ENCODE measurements at regions not wholly inside any gene's neighbourhood (a gene's known extent, or its start where the extent isn't known, plus 50 kb on each side); places are given as distances from the start of the nearest gene placed in this dataset.

DNA sequence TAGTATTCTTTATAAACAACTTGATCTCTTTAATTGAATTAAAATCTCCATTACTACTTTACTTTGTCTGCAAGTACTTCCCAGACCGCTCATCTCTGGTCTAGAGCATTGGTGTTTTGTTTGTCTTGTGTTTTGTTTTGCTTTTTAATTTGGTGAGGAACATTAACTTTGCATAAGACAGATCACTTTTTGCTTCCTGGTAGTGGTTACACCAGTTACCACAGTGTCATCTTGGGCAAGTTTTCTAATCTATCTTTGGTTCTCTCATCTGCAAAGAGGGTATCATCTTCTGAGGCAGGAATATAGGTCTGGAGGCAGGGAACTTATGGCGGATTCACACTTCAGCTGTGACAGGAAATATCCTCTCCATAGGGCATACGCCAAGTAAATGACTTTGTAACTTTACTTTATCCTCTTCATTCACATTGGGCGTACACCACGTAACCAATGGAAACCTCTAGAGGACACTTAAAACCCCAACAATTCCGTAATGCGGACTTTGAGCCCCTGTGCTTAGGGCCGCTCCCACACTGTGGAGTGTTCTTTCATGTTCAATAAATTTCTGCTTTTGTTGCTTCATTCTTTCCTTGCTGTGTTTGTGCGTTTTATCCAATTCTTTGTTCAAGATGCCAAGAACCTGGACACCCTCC lies 83.2 kb upstream of the JAZF1 start:
- H3K23ac ChIP-seq (ENCODE audit: insufficient read length), result no peak overlapping the region
- no peak overlapping the region for H3K4me2 ChIP-seq (ENCODE audit: insufficient read depth in 1 of 2, low read depth in 2 of 2, low read length in 2 of 2)
- no peaks in the 10 kb centered on the region for H3K79me1 ChIP-seq (ENCODE audit: low read depth, low read length)
- H3K9me3 ChIP-seq (ENCODE audit: insufficient read depth in 2 of 2, low read depth in 1 of 2, low read length in 1 of 2), result no peaks in the 10 kb centered on the region
- H4K5ac ChIP-seq (ENCODE audit: insufficient read length, low read depth, low read length), result no peak overlapping the region
- 0 out of 2 replicates have a peak overlapping the region, but pooled peaks have one; percentile 9 for H2AFZ ChIP-seq (ENCODE audit: low read length)
- no peak overlapping the region for H2AK5ac ChIP-seq (ENCODE audit: low read depth, low read length)
- FAIRE-seq (no peak), DNase-seq (ENCODE audit: low read depth in 1 of 2, low spot score in 2 of 2) (no peak)
- no peak overlapping the region for H3K27ac ChIP-seq (ENCODE audit: low read depth, low read length)
- no peak overlapping the region for H2BK15ac ChIP-seq (ENCODE audit: low read length)
- 90% methylated on average over 9 of the region's 9 CpGs; no CpG with 5 or more reads in 1 of the 2 experiments for WGBS, 2 experiments (ENCODE audit: extremely low coverage in 1 of 2, insufficient coverage in 1 of 2, insufficient read length in 1 of 2, insufficient replicate concordance in 2 of 2, low coverage in 1 of 2, low lambda C conversion rate in 2 of 2, missing lambda C conversion rate in 1 of 2)
- H3K18ac ChIP-seq (ENCODE audit: extremely low read depth, low read length), result peak overlapping the region; percentile 19; the same call in 1 of the 2 replicates
- H3K56ac ChIP-seq (replicated peaks; ENCODE audit: insufficient read length, low read depth, low read length), result no peak overlapping the region
- no peak overlapping the region for H3K9ac ChIP-seq (replicated peaks in 1 of 4; ENCODE audit: extremely low read depth in 1 of 4, low read depth in 3 of 4, low read length in 3 of 4)
- H4K91ac ChIP-seq (replicated peaks; ENCODE audit: insufficient read length, low read length), result no peak overlapping the region
- peak overlapping the region; percentile 52; the same call in 1 of the 2 replicates for H2BK20ac ChIP-seq (ENCODE audit: low read length)
- no peak overlapping the region for H3K14ac ChIP-seq (ENCODE audit: insufficient read length)
- H3K4ac ChIP-seq (replicated peaks; ENCODE audit: insufficient read length, low read depth, low read length), result no peak overlapping the region
- no peaks in the 10 kb centered on the region for H3K4me1 ChIP-seq (replicated peaks in 1 of 4; ENCODE audit: control insufficient read depth in 3 of 4, insufficient read depth in 4 of 4, low read length in 3 of 4)
- no peaks in the 10 kb centered on the region for H4K20me1 ChIP-seq (replicated peaks in 1 of 2; ENCODE audit: control insufficient read depth in 1 of 2, insufficient read depth in 2 of 2, low read length in 2 of 2)
- no peak overlapping the region for H4K8ac ChIP-seq (ENCODE audit: extremely low read depth, insufficient read depth, low read length)
- H3K36me3 ChIP-seq (ENCODE audit: control insufficient read depth in 2 of 4, insufficient read depth in 4 of 4, low read length in 3 of 4), result no peaks in the 10 kb centered on the region
- H2BK12ac ChIP-seq (ENCODE audit: low read depth, low read length), result no peak overlapping the region; the same call in 1 of the 2 replicates
- H3K23me2 ChIP-seq (ENCODE audit: low read depth, low read length), result no peaks in the 10 kb centered on the region
- CTCF ChIA-PET (ENCODE audit: partially characterized antibody), result interaction anchor here (1.2 kb wide), 1 partner anchor 36 kb away, joined by 3 read pairs; no protein-coding TSS in a partner anchor
- no peaks in the 10 kb centered on the region for H3K27me3 ChIP-seq (replicated peaks in 1 of 4; ENCODE audit: control insufficient read depth in 3 of 4, extremely low read depth in 1 of 4, insufficient read depth in 3 of 4, low read length in 3 of 4)
- POLR2A ChIA-PET (ENCODE audit: partially characterized antibody), result no interaction called here
- TF ChIP-seq CBX8 (IDR thresholded peaks at IDR 0.05; ENCODE audit: borderline replicate concordance, low read depth, low read length), result no peak
- TF ChIP-seq MAFK (IDR thresholded peaks at IDR 0.05; ENCODE audit: low read depth, low read length), result no peak
- TF ChIP-seq NANOG (IDR thresholded peaks at IDR 0.05; ENCODE audit: insufficient read depth, low read depth, low read length, poor library complexity, severe bottlenecking), result no peak
- no peak for TF ChIP-seq HDAC2 (IDR thresholded peaks at IDR 0.05; ENCODE audit: borderline replicate concordance in 1 of 2, low read depth in 2 of 2, low read length in 2 of 2)
- no peak for TF ChIP-seq BRCA1 (IDR thresholded peaks at IDR 0.05; ENCODE audit: low read depth, low read length)
- no peak for TF ChIP-seq EZH2 (IDR thresholded peaks at IDR 0.05; ENCODE audit: low read depth, low read length, severe bottlenecking)
- no peak for TF ChIP-seq KDM5A (IDR thresholded peaks at IDR 0.05; ENCODE audit: low read length)
- no peak for TF ChIP-seq POLR2A (IDR thresholded peaks at IDR 0.05; ENCODE audit: control extremely low read depth in 1 of 2, low read depth in 2 of 2, low read length in 2 of 2)
- no peak for TF ChIP-seq TCF12 (IDR thresholded peaks at IDR 0.05; ENCODE audit: low read depth, low read length)
- TF ChIP-seq CTBP2 (IDR thresholded peaks at IDR 0.05; ENCODE audit: borderline replicate concordance, insufficient read depth, insufficient read length, low read length), result no peak
- no peak for TF ChIP-seq SIN3A (conservative IDR thresholded peaks at IDR 0.05 in 1 of 2, IDR thresholded peaks at IDR 0.05 in 1 of 2; ENCODE audit: low read depth in 1 of 2, low read length in 2 of 2)
- no peak for TF ChIP-seq PHF8 (conservative IDR thresholded peaks at IDR 0.05; ENCODE audit: low read depth, low read length)
- TF ChIP-seq RXRA (IDR thresholded peaks at IDR 0.05; ENCODE audit: insufficient read depth, low read depth, low read length), result no peak
- H2BK5ac ChIP-seq (ENCODE audit: low read depth, low read length), result no peak overlapping the region
- no peaks in the 10 kb centered on the region for H3K79me2 ChIP-seq (ENCODE audit: control insufficient read depth in 1 of 2, insufficient read depth in 2 of 2, low read length in 2 of 2)
- H2BK120ac ChIP-seq (replicated peaks; ENCODE audit: low read depth, low read length), result no peak overlapping the region
- no peak overlapping the region for H3K4me3 ChIP-seq (ENCODE audit: extremely low read depth in 1 of 4, insufficient read depth in 2 of 4, low read depth in 3 of 4, low read length in 4 of 4)

Data from H1 (cell line).